GM23338 (cell line): ENCODE measurements at regions not wholly inside any gene's neighbourhood (a gene's known extent, or its start where the extent isn't known, plus 50 kb on each side); places are given as distances from the start of the nearest gene placed in this dataset.

ENCODE experiments used
- ATAC-seq: fragments of 200-7000 bp; cut with Tn5 transposase; 3 replicates; pipeline ENCODE4 v1.9.1; 2020
- DNase-seq: peaks from one replicate; pipeline ENCODE4 v3.0.0-alpha.2; 2015; ENCODE audit warnings: low spot score
- H2AFZ ChIP-seq: fragments of 200-600 bp; sonication (generic); 2 replicates; pipeline ENCODE4 v1.8.0; 2016; ENCODE audit warnings: antibody characterized with exemption, mild to moderate bottlenecking, moderate library complexity
- H3F3A ChIP-seq: fragments of 200-600 bp; sonication (generic); replicated peaks from 2 replicates; pipeline ENCODE4 v1.8.0; 2017; ENCODE audit warnings: antibody characterized with exemption, mixed run types, low read depth
- H3K27ac ChIP-seq: fragments of 200-600 bp; sonication (generic); 2 replicates; pipeline ENCODE4 v1.6.1; 2016; ENCODE audit warnings: low read depth
- H3K27me3 ChIP-seq: fragments of 200-600 bp; sonication (generic); 2 replicates; pipeline ENCODE4 v1.8.0; 2016; ENCODE audit warnings: mild to moderate bottlenecking, mixed run types, moderate library complexity; ENCODE audit not compliant: insufficient read depth
- H3K36me3 ChIP-seq: fragments of 200-600 bp; sonication (generic); 2 replicates; pipeline ENCODE4 v1.8.0; 2016; ENCODE audit warnings: mild to moderate bottlenecking; ENCODE audit not compliant: insufficient read depth
- H3K4me1 ChIP-seq: fragments of 200-600 bp; sonication (generic); 2 replicates; pipeline ENCODE4 v1.8.0; 2016; ENCODE audit warnings: mild to moderate bottlenecking, moderate library complexity; ENCODE audit not compliant: insufficient read depth
- H3K4me2 ChIP-seq: fragments of 200-600 bp; sonication (generic); 2 replicates; pipeline ENCODE4 v1.7.1; 2017; ENCODE audit warnings: mixed run types
- H3K4me3 ChIP-seq: fragments of 200-600 bp; sonication (generic); 2 replicates; pipeline ENCODE4 v1.6.1; 2016; ENCODE audit warnings: mixed run types
- H3K79me2 ChIP-seq: fragments of 200-600 bp; sonication (generic); replicated peaks from 2 replicates; pipeline ENCODE4 v1.8.0; 2017; ENCODE audit warnings: mild to moderate bottlenecking; ENCODE audit not compliant: insufficient read depth
- H3K9me2 ChIP-seq: fragments of 200-600 bp; sonication (generic); 2 replicates; pipeline ENCODE4 v1.8.0; 2017; ENCODE audit not compliant: insufficient read depth
- H4K20me1 ChIP-seq: fragments of 200-600 bp; sonication (generic); replicated peaks from 2 replicates; pipeline ENCODE4 v1.8.0; 2017; ENCODE audit warnings: mild to moderate bottlenecking; ENCODE audit not compliant: insufficient read depth
- H3K27ac Mint-ChIP-seq: 2 replicates; pipeline ENCODE4 v1.8.0; 2020; ENCODE audit warnings: inconsistent platforms, mild to moderate bottlenecking, moderate library complexity, mixed read lengths
- H3K27me3 Mint-ChIP-seq: 3 replicates; pipeline ENCODE4 v1.8.0; 2022; ENCODE audit warnings: low read depth, mild to moderate bottlenecking, moderate library complexity, mixed read lengths, inconsistent platforms; ENCODE audit not compliant: insufficient read depth, poor library complexity
- H3K36me3 Mint-ChIP-seq: 3 replicates; pipeline ENCODE4 v1.8.0; 2021; ENCODE audit warnings: low read depth, mild to moderate bottlenecking, inconsistent platforms, moderate library complexity, mixed read lengths
- H3K4me1 Mint-ChIP-seq: 3 replicates; pipeline ENCODE4 v1.8.0; 2020; ENCODE audit warnings: mild to moderate bottlenecking, inconsistent platforms, mixed read lengths
- H3K4me3 Mint-ChIP-seq: 3 replicates; pipeline ENCODE4 v1.8.0; 2021; ENCODE audit warnings: moderate library complexity, mild to moderate bottlenecking, inconsistent platforms, mixed read lengths
- H3K9me3 Mint-ChIP-seq: 3 replicates; pipeline ENCODE4 v1.8.0; 2020; ENCODE audit warnings: moderate library complexity, mild to moderate bottlenecking, inconsistent platforms, mixed read lengths
- CREB1 ChIP-seq: fragments of 250-450 bp; sonication (Bioruptor Pico); IDR thresholded peaks from 2 replicates; pipeline ENCODE4 v1.5.0; 2020; ENCODE audit warnings: low read depth, mild to moderate bottlenecking, moderate library complexity
- EZH2 ChIP-seq: fragments of 200-600 bp; sonication (generic); IDR thresholded peaks from one replicate; pipeline ENCODE4 v1.8.0; 2017; ENCODE audit warnings: antibody characterized with exemption, mild to moderate bottlenecking, low read depth; ENCODE audit not compliant: unreplicated experiment
- EZH2phosphoT487 ChIP-seq: fragments of 200-600 bp; sonication (generic); IDR thresholded peaks from one replicate; pipeline ENCODE4 v1.8.1; 2018; ENCODE audit warnings: antibody characterized with exemption; ENCODE audit not compliant: unreplicated experiment
- JUNB ChIP-seq: IDR thresholded peaks from one replicate; pipeline ENCODE4 v1.6.1; 2016; ENCODE audit warnings: antibody characterized with exemption; ENCODE audit not compliant: unreplicated experiment
- NANOG ChIP-seq: IDR thresholded peaks from 2 replicates; pipeline ENCODE4 v1.6.1; 2016; ENCODE audit warnings: antibody characterized with exemption, borderline replicate concordance
- POLR2AphosphoS5 ChIP-seq: IDR thresholded peaks from 2 replicates; pipeline ENCODE4 v1.6.1; 2016; ENCODE audit warnings: antibody characterized with exemption, low read depth
- STAT1 ChIP-seq: IDR thresholded peaks from one replicate; pipeline ENCODE4 v1.6.1; 2016; ENCODE audit warnings: antibody characterized with exemption; ENCODE audit not compliant: unreplicated experiment
- ZNF114 ChIP-seq: fragments of 250-450 bp; sonication (Bioruptor Pico); IDR thresholded peaks from 2 replicates; pipeline ENCODE4 v1.5.0; 2020; ENCODE audit warnings: mild to moderate bottlenecking, moderate library complexity
- ZNF331 ChIP-seq: fragments of 250-450 bp; sonication (Bioruptor Pico); IDR thresholded peaks from 2 replicates; pipeline ENCODE4 v1.5.0; 2020; ENCODE audit warnings: low read depth, mild to moderate bottlenecking, moderate library complexity
- TF ChIP-seq, protein P1 (sequence below): IDR thresholded peaks from 2 replicates; pipeline ENCODE4 v1.6.1; 2016; ENCODE audit warnings: antibody characterized with exemption
- TF ChIP-seq, protein P2 (sequence below): fragments of 250-450 bp; sonication (Bioruptor Pico); IDR thresholded peaks from 2 replicates; pipeline ENCODE4 v1.5.0; 2020; ENCODE audit warnings: mild to moderate bottlenecking, moderate library complexity
- TF ChIP-seq, protein P3 (sequence below): IDR thresholded peaks from one replicate; pipeline ENCODE4 v1.6.1; 2018; ENCODE audit warnings: antibody characterized with exemption; ENCODE audit not compliant: unreplicated experiment
- TF ChIP-seq, protein P4 (sequence below), 2 experiments: fragments of 200-600 bp in 1 of 2; sonication (generic) in 1 of 2; conservative IDR thresholded peaks; 2 replicates each; pipeline versions ENCODE4 v1.5.1 to v1.6.1; 2016 to 2017; ENCODE audit warnings: antibody characterized with exemption in 2 of 2, low read depth in 2 of 2, mild to moderate bottlenecking in 2 of 2, moderate library complexity in 1 of 2

DNA sequence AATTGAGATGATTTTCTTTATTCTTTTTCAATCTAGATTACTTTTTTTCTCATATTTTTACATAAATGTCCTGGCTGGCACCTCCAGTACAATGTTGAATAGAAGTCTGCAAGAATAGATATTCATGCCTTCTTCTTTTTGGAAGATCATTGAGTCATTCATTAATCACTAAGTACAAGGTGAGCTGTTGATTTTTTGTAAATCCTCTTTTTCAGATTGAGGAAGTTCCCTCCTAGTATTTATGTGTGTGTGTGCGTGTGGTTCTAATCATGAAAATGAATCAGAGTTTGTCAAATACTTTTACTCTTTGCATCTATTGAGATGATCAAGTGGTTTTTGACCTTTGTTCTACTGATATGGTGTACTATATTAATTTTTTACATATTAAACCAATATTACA is 859.3 kb downstream of the KCNT2 start:
- H4K20me1 ChIP-seq: no peaks in the 10 kb centered on the region
- Mint-ChIP-seq H3K36me3 (peaks cover under 1% of the 10 kb centered on the region), H3K27ac (no peak overlapping the region), H3K4me1 (peaks cover 4% of the 10 kb centered on the region; the same call in 2 of the 3 replicates), H3K4me3 (no peak overlapping the region), H3K27me3 (no peaks in the 10 kb centered on the region), H3K9me3 (peaks cover 5% of the 10 kb centered on the region)
- no peaks in the 10 kb centered on the region for H3K79me2 ChIP-seq
- no peak overlapping the region for H3K4me2 ChIP-seq
- no peak overlapping the region for H2AFZ ChIP-seq
- no peak overlapping the region for H3K27ac ChIP-seq
- DNase-seq (no peak), ATAC-seq (no peak)
- H3K9me2 ChIP-seq: no peaks in the 10 kb centered on the region
- no peak for TF ChIP-seq EZH2
- TF ChIP-seq CREB1: no peak
- TF ChIP-seq JUNB: no peak
- no peak for TF ChIP-seq ZNF331
- no peak for TF ChIP-seq POLR2AphosphoS5
- no peak for TF ChIP-seq STAT1
- TF ChIP-seq, protein P1, sequence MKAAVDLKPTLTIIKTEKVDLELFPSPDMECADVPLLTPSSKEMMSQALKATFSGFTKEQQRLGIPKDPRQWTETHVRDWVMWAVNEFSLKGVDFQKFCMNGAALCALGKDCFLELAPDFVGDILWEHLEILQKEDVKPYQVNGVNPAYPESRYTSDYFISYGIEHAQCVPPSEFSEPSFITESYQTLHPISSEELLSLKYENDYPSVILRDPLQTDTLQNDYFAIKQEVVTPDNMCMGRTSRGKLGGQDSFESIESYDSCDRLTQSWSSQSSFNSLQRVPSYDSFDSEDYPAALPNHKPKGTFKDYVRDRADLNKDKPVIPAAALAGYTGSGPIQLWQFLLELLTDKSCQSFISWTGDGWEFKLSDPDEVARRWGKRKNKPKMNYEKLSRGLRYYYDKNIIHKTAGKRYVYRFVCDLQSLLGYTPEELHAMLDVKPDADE: no peak
- TF ChIP-seq, protein P2, sequence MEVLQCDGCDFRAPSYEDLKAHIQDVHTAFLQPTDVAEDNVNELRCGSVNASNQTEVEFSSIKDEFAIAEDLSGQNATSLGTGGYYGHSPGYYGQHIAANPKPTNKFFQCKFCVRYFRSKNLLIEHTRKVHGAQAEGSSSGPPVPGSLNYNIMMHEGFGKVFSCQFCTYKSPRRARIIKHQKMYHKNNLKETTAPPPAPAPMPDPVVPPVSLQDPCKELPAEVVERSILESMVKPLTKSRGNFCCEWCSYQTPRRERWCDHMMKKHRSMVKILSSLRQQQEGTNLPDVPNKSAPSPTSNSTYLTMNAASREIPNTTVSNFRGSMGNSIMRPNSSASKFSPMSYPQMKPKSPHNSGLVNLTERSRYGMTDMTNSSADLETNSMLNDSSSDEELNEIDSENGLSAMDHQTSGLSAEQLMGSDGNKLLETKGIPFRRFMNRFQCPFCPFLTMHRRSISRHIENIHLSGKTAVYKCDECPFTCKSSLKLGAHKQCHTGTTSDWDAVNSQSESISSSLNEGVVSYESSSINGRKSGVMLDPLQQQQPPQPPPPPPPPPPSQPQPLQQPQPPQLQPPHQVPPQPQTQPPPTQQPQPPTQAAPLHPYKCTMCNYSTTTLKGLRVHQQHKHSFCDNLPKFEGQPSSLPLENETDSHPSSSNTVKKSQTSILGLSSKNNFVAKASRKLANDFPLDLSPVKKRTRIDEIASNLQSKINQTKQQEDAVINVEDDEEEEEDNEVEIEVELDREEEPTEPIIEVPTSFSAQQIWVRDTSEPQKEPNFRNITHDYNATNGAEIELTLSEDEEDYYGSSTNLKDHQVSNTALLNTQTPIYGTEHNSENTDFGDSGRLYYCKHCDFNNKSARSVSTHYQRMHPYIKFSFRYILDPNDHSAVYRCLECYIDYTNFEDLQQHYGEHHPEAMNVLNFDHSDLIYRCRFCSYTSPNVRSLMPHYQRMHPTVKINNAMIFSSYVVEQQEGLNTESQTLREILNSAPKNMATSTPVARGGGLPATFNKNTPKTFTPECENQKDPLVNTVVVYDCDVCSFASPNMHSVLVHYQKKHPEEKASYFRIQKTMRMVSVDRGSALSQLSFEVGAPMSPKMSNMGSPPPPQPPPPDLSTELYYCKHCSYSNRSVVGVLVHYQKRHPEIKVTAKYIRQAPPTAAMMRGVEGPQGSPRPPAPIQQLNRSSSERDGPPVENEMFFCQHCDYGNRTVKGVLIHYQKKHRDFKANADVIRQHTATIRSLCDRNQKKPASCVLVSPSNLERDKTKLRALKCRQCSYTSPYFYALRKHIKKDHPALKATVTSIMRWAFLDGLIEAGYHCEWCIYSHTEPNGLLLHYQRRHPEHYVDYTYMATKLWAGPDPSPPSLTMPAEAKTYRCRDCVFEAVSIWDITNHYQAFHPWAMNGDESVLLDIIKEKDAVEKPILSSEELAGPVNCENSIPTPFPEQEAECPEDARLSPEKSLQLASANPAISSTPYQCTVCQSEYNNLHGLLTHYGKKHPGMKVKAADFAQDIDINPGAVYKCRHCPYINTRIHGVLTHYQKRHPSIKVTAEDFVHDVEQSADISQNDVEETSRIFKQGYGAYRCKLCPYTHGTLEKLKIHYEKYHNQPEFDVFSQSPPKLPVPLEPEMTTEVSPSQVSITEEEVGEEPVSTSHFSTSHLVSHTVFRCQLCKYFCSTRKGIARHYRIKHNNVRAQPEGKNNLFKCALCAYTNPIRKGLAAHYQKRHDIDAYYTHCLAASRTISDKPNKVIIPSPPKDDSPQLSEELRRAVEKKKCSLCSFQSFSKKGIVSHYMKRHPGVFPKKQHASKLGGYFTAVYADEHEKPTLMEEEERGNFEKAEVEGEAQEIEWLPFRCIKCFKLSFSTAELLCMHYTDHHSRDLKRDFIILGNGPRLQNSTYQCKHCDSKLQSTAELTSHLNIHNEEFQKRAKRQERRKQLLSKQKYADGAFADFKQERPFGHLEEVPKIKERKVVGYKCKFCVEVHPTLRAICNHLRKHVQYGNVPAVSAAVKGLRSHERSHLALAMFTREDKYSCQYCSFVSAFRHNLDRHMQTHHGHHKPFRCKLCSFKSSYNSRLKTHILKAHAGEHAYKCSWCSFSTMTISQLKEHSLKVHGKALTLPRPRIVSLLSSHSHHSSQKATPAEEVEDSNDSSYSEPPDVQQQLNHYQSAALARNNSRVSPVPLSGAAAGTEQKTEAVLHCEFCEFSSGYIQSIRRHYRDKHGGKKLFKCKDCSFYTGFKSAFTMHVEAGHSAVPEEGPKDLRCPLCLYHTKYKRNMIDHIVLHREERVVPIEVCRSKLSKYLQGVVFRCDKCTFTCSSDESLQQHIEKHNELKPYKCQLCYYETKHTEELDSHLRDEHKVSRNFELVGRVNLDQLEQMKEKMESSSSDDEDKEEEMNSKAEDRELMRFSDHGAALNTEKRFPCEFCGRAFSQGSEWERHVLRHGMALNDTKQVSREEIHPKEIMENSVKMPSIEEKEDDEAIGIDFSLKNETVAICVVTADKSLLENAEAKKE (CRISPR knock-in tag): no peak
- no peak for TF ChIP-seq NANOG
- TF ChIP-seq EZH2phosphoT487: no peak
- TF ChIP-seq, protein P3, sequence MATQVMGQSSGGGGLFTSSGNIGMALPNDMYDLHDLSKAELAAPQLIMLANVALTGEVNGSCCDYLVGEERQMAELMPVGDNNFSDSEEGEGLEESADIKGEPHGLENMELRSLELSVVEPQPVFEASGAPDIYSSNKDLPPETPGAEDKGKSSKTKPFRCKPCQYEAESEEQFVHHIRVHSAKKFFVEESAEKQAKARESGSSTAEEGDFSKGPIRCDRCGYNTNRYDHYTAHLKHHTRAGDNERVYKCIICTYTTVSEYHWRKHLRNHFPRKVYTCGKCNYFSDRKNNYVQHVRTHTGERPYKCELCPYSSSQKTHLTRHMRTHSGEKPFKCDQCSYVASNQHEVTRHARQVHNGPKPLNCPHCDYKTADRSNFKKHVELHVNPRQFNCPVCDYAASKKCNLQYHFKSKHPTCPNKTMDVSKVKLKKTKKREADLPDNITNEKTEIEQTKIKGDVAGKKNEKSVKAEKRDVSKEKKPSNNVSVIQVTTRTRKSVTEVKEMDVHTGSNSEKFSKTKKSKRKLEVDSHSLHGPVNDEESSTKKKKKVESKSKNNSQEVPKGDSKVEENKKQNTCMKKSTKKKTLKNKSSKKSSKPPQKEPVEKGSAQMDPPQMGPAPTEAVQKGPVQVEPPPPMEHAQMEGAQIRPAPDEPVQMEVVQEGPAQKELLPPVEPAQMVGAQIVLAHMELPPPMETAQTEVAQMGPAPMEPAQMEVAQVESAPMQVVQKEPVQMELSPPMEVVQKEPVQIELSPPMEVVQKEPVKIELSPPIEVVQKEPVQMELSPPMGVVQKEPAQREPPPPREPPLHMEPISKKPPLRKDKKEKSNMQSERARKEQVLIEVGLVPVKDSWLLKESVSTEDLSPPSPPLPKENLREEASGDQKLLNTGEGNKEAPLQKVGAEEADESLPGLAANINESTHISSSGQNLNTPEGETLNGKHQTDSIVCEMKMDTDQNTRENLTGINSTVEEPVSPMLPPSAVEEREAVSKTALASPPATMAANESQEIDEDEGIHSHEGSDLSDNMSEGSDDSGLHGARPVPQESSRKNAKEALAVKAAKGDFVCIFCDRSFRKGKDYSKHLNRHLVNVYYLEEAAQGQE: no peak
- TF ChIP-seq, protein P4, sequence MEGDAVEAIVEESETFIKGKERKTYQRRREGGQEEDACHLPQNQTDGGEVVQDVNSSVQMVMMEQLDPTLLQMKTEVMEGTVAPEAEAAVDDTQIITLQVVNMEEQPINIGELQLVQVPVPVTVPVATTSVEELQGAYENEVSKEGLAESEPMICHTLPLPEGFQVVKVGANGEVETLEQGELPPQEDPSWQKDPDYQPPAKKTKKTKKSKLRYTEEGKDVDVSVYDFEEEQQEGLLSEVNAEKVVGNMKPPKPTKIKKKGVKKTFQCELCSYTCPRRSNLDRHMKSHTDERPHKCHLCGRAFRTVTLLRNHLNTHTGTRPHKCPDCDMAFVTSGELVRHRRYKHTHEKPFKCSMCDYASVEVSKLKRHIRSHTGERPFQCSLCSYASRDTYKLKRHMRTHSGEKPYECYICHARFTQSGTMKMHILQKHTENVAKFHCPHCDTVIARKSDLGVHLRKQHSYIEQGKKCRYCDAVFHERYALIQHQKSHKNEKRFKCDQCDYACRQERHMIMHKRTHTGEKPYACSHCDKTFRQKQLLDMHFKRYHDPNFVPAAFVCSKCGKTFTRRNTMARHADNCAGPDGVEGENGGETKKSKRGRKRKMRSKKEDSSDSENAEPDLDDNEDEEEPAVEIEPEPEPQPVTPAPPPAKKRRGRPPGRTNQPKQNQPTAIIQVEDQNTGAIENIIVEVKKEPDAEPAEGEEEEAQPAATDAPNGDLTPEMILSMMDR (conservative IDR thresholded peaks at IDR 0.05; ENCODE audit: low read depth in 2 of 2): no peak
- no peak for TF ChIP-seq ZNF114
- H3K27me3 ChIP-seq: no peaks in the 10 kb centered on the region
- no peaks in the 10 kb centered on the region for H3F3A ChIP-seq
- H3K4me3 ChIP-seq: no peak overlapping the region
- no peaks in the 10 kb centered on the region for H3K36me3 ChIP-seq
- H3K4me1 ChIP-seq: no peaks in the 10 kb centered on the region
